GM13976 (cell line): ENCODE measurements at regions not wholly inside any gene's neighbourhood (a gene's known extent, or its start where the extent isn't known, plus 50 kb on each side); places are given as distances from the start of the nearest gene placed in this dataset.

Experiments
- DNase-seq: peaks from one replicate; pipeline ENCODE4 v3.0.0; 2012; ENCODE audit warnings: low spot score
- in situ Hi-C: fragments of 300-500 bp; cut with MboI; formaldehyde crosslinking; loops from one replicate; pipeline ENCODE4 v1.12.0; 2022; ENCODE audit warnings: low sequenced_read_pairs, mixed read lengths, inconsistent platforms; ENCODE audit not compliant: unreplicated experiment
- TF ChIP-seq, protein P1 (sequence below): IDR thresholded peaks from 2 replicates; pipeline ENCODE4 v1.5.1; 2012; ENCODE audit warnings: borderline replicate concordance, mild to moderate bottlenecking; ENCODE audit not compliant: insufficient read depth; ENCODE audit errors: extremely low read depth, missing control alignments, control extremely low read depth

DNA sequence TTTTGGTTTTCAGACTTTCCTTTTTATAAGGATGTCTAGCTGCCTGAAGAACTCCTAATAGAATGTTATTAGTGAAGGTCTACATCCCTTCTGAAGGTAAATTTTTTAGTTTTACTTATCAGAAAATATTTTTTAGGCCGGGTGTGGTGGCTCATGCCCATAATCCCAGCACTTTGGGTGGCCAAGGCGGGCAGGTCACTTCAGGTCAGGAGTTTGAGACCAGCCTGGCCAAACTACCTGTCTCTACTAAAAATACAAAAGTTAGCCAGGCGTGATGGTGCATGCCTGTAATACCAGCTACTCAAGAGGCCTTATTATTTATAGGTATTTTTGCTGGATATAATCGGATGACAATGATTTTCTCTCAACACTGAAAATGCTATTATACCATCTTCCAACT lies 181.9 kb upstream of the KCNK2 start:
- DNase-seq: no peak
- in situ Hi-C loops: no loop called here
- TF ChIP-seq, protein P1, sequence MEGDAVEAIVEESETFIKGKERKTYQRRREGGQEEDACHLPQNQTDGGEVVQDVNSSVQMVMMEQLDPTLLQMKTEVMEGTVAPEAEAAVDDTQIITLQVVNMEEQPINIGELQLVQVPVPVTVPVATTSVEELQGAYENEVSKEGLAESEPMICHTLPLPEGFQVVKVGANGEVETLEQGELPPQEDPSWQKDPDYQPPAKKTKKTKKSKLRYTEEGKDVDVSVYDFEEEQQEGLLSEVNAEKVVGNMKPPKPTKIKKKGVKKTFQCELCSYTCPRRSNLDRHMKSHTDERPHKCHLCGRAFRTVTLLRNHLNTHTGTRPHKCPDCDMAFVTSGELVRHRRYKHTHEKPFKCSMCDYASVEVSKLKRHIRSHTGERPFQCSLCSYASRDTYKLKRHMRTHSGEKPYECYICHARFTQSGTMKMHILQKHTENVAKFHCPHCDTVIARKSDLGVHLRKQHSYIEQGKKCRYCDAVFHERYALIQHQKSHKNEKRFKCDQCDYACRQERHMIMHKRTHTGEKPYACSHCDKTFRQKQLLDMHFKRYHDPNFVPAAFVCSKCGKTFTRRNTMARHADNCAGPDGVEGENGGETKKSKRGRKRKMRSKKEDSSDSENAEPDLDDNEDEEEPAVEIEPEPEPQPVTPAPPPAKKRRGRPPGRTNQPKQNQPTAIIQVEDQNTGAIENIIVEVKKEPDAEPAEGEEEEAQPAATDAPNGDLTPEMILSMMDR: no peak

DNA sequence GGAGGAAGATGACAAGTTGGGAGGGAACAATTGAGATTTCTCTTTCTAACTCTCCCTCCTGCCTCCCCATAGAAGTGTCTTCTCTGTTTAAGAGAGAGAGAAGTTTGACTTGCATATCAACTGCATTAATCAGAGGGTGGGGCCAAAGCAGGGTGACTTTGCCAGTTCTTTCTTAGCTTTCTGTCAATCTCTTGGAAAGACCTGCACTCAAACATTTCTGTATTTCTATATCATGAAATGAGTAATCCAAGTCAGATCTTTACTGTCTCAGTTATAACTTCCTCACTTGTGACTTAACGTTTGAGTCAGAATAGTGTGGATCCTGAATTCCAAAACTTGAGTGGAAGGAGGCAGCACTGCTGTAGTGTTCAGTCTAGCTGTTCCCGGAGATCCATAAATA lies 180.8 kb upstream of the KCNK2 start:
- TF ChIP-seq, protein P1: no peak
- in situ Hi-C loops: no loop called here
- DNase-seq: no peak

DNA sequence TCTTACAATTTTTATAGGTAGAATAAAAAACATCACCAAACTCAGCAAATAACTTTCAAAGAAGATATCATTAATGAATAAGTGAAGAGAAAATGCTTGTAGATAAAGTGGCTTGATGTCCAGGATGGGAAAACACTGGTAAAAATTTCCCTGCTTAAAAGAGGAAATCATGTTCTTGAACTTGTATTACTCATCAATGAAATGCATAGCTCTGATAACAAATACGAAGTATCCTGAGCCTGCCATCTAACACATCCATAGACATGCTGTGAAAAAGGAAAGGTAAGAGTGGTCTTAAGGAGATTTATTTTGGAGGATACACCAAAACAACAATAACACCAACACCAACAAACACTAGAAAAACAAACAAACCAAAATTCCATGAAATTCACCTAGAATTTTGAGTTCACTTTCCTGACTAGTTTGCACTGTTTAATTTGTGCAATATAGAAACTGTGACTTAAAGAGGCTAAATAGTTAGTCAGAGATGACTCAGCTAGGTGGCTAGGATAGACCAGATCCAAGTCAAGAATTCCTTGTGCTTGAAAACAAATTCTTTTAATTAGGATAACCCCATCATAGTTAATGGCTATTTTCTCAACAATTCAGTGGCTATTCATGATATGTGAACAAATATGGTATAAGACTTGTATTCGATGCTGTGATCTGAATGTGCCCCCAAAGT lies 179.8 kb upstream of the KCNK2 start:
- TF ChIP-seq, protein P1: no peak
- in situ Hi-C loops: no loop called here
- DNase-seq: no peak

DNA sequence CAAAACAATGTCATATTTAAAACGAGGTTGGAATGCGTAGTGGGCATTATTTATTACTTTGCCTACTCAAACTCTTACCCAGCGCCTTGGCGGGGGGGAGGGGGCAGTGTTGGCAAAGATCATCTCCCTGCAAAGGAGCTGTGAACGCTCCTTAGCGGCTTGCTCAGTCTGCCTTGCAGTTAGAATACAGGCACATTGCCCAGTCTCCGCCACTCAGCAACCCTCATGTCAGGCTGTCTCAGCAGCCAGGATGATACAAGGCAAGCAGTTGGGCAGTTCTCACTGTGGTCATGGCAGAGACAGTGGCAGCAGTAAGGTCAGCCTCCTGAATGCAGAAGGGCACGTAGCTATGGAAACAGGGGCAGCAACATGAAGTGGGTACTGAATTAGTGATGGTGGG lies 170.4 kb upstream of the KCNK2 start:
- in situ Hi-C loops: no loop called here
- DNase-seq: no peak
- TF ChIP-seq, protein P1: no peak

DNA sequence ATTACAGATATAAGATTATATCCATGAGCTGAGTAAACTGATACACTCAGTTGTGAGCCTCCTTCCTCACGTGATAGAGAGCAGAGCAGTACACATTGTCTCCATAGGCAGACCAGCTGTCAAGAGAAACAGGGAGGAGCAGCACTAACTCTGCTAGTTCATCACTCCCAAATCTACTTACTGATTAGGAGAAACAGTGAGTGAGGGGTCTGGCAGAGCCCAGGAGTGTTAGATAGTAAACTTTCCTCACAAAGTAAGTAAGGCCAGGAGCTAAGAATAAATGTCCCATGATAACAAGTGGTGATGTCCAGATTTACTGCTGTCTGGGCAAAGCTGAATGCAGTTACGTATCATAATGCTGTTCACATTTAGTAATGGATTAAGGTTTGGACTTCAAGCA lies 168.6 kb upstream of the KCNK2 start:
- TF ChIP-seq, protein P1: no peak
- in situ Hi-C loops: no loop called here
- DNase-seq: no peak

DNA sequence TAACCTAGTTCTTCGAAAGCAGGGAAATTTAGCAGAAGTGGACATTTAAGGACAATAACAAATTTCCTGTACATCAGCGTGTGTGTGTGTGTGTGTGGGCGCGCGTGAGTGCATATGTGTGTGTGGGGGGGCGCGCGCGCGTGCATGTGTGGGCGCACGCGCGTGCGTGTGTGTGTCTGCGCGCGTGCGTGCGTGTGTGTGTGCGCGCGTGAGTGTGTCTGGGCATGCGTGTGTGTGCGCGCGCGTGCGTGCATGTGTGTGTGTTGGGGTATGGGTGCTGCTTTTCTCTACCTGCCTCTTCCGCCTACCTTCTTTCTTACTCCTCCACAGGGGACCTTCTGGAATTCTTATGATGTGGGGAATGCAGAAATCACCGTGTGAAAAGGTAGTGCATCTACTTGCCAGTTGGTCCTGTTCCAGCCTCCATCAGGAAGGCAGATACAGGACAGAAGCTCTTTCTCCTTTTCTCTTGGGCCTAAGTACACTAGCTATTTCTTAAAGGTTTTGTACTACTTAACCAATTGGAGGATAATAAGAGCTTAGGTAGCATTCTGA lies 165.4 kb upstream of the KCNK2 start:
- TF ChIP-seq, protein P1: no peak
- in situ Hi-C loops: no loop called here
- DNase-seq: no peak
